MCF 10A (cell line): ENCODE measurements at regions not wholly inside any gene's neighbourhood (a gene's known extent, or its start where the extent isn't known, plus 50 kb on each side); places are given as distances from the start of the nearest gene placed in this dataset.

ENCODE experiments used
- BruUV-seq: library from RNA; stranded (reverse); fragments of 400-500 nt; replicated peaks from 2 replicates; lab custom pipeline; 2021; lab: Mats Ljungman, UMichigan
- CTCF ChIA-PET: fragments of 300-600 bp; sonication (Branson Sonifier 250); formaldehyde crosslinking; extraction: SDS; loops from one replicate; lab custom pipeline; 2021; ENCODE audit warnings: antibody characterized with exemption, inconsistent platforms; lab: Yijun Ruan, JAX
- POLR2A ChIA-PET: fragments of 300-600, 350-650 bp; sonication (Branson Sonifier 250); formaldehyde crosslinking; extraction: SDS; loops from one replicate; lab custom pipeline; 2020; ENCODE audit warnings: antibody characterized with exemption, inconsistent platforms; lab: Yijun Ruan, JAX
- DNase-seq: peaks from one replicate; pipeline ENCODE4 v3.0.0-alpha.2; 2018; ENCODE audit not compliant: unreplicated experiment
- H3K27ac Mint-ChIP-seq: one replicate; pipeline ENCODE4 v1.8.0; 2022; ENCODE audit warnings: mild to moderate bottlenecking, low read depth, mixed read lengths; ENCODE audit not compliant: unreplicated experiment
- H3K27me3 Mint-ChIP-seq: one replicate; pipeline ENCODE4 v1.8.0; 2022; ENCODE audit warnings: mixed read lengths; ENCODE audit not compliant: insufficient read depth, unreplicated experiment
- H3K36me3 Mint-ChIP-seq: one replicate; pipeline ENCODE4 v1.8.0; 2022; ENCODE audit warnings: mild to moderate bottlenecking, moderate library complexity, mixed read lengths; ENCODE audit not compliant: insufficient read depth, unreplicated experiment
- H3K4me1 Mint-ChIP-seq: one replicate; pipeline ENCODE4 v1.8.0; 2022; ENCODE audit warnings: mixed read lengths; ENCODE audit not compliant: insufficient read depth, unreplicated experiment
- H3K4me3 Mint-ChIP-seq: one replicate; pipeline ENCODE4 v1.8.0; 2022; ENCODE audit warnings: mild to moderate bottlenecking, moderate library complexity, mixed read lengths; ENCODE audit not compliant: unreplicated experiment
- H3K9me3 Mint-ChIP-seq: one replicate; pipeline ENCODE4 v1.8.0; 2022; ENCODE audit warnings: mixed read lengths; ENCODE audit not compliant: unreplicated experiment
- CTCF ChIP-seq: fragments of 200-600 bp; IDR thresholded peaks from one replicate; pipeline ENCODE4 v1.8.0; 2022; ENCODE audit warnings: antibody characterized with exemption, mild to moderate bottlenecking; ENCODE audit not compliant: unreplicated experiment
- intact Hi-C: fragments of 100-400 bp; cut with micrococcal nuclease; formaldehyde crosslinking; loops from 2 replicates; pipeline ENCODE4 v1.14.1; 2022

- CTCF ChIA-PET = no interaction called here
- intact Hi-C loops = loop anchor here (10.0 kb wide), 1 partner anchor 137 kb away; no protein-coding TSS in a partner anchor
Measured at GRCh38 chr3:25091934-25092333, 336.1 kb upstream of the RARB start.

GRCh38 chr3:25094932-25095685 is 333.0 kb upstream of the RARB start:
- TF ChIP-seq CTCF = no peak
- intact Hi-C loops = loop anchor here (10.0 kb wide), 1 partner anchor 140 kb away; no protein-coding TSS in a partner anchor
- H3K4me1 Mint-ChIP-seq = no peaks in the 10 kb centered on the region
- POLR2A ChIA-PET = interaction anchor here (0.7 kb wide), 1 partner anchor 10 kb away, joined by 4 read pairs; no protein-coding TSS in a partner anchor
- no peaks in the 10 kb centered on the region for H3K36me3 Mint-ChIP-seq
- H3K27ac Mint-ChIP-seq = no peak overlapping the region
- H3K27me3 Mint-ChIP-seq = peaks cover 41% of the 10 kb centered on the region
- DNase-seq = no peak
- no peaks in the 10 kb centered on the region for H3K9me3 Mint-ChIP-seq
- CTCF ChIA-PET = interaction anchor here (0.6 to 1.7 kb wide), 7 partner anchors 12 to 499 kb away, joined by 3 to 5 read pairs (median 5); no protein-coding TSS in a partner anchor
- BruUV-seq = no TSS peak
- H3K4me3 Mint-ChIP-seq = no peak overlapping the region

More at GRCh38 chr3:25091934-25092333, 336.1 kb upstream of the RARB start:
- Mint-ChIP-seq H3K9me3 (no peaks in the 10 kb centered on the region), H3K4me1 (no peaks in the 10 kb centered on the region), H3K27ac (no peak overlapping the region), H3K27me3 (peaks cover 44% of the 10 kb centered on the region), H3K4me3 (no peak overlapping the region), H3K36me3 (no peaks in the 10 kb centered on the region)
- no TSS peak for BruUV-seq
- POLR2A ChIA-PET = no interaction called here
- no peak for DNase-seq
- no peak for TF ChIP-seq CTCF

- H3K27me3 Mint-ChIP-seq = peaks cover 27% of the 10 kb centered on the region
Measured at GRCh38 chr3:25096536-25096935, 331.5 kb upstream of the RARB start.

More at GRCh38 chr3:25096536-25096935, 331.5 kb upstream of the RARB start:
- Mint-ChIP-seq H3K27ac (no peak overlapping the region), H3K9me3 (no peaks in the 10 kb centered on the region), H3K4me1 (no peaks in the 10 kb centered on the region), H3K4me3 (no peak overlapping the region), H3K36me3 (no peaks in the 10 kb centered on the region)
- no TSS peak for BruUV-seq
- ChIA-PET POLR2A (interaction anchor here (1.4 kb wide), 1 partner anchor 10 kb away, joined by 5 read pairs; no protein-coding TSS in a partner anchor), CTCF (interaction anchor here (0.7 kb wide), 2 partner anchors 155 to 1063 kb away, joined by 3 read pairs; no protein-coding TSS in a partner anchor)
- no peak for TF ChIP-seq CTCF
- DNase-seq = no peak
- intact Hi-C loops = loop anchor here (10.0 kb wide), 1 partner anchor 142 kb away; no protein-coding TSS in a partner anchor
